Loucy (cell line): ENCODE measurements at regions not wholly inside any gene's neighbourhood (a gene's known extent, or its start where the extent isn't known, plus 50 kb on each side); places are given as distances from the start of the nearest gene placed in this dataset.

ENCODE experiments used
- H2AFZ ChIP-seq: fragments of 200-600 bp; sonication (generic); 2 replicates; pipeline ENCODE4 v1.6.0; 2016; ENCODE audit warnings: antibody characterized with exemption, mild to moderate bottlenecking, low read length, moderate library complexity
- H3F3A ChIP-seq: fragments of 200-600 bp; 2 replicates; pipeline ENCODE4 v1.6.0; 2016; ENCODE audit warnings: antibody characterized with exemption, low read depth, mild to moderate bottlenecking
- H3K27me3 ChIP-seq: fragments of 200-600 bp; sonication (generic); 2 replicates; pipeline ENCODE4 v1.6.1; 2014; ENCODE audit warnings: low read length, mild to moderate bottlenecking; ENCODE audit not compliant: insufficient read depth, poor library complexity, severe bottlenecking
- H3K36me3 ChIP-seq: fragments of 200-600 bp; sonication (generic); 2 replicates; pipeline ENCODE4 v1.6.1; 2016; ENCODE audit warnings: low read length; ENCODE audit not compliant: insufficient read depth
- H3K4me1 ChIP-seq: fragments of 200-600 bp; sonication (generic); 2 replicates; pipeline ENCODE4 v1.5.1; 2014; ENCODE audit warnings: low read length, mild to moderate bottlenecking; ENCODE audit not compliant: insufficient read depth, poor library complexity, severe bottlenecking
- H3K4me2 ChIP-seq: fragments of 200-600 bp; sonication (generic); 2 replicates; pipeline ENCODE4 v1.6.0; 2014; ENCODE audit warnings: antibody characterized with exemption, low read length, low read depth, mild to moderate bottlenecking; ENCODE audit not compliant: poor library complexity, severe bottlenecking
- H3K4me3 ChIP-seq: fragments of 200-600 bp; sonication (generic); 2 replicates; pipeline ENCODE4 v1.5.1; 2014; ENCODE audit warnings: low read length, mild to moderate bottlenecking, mixed read lengths; ENCODE audit not compliant: poor library complexity, severe bottlenecking
- H3K79me2 ChIP-seq: fragments of 200-600 bp; sonication (generic); 2 replicates; pipeline ENCODE4 v1.6.1; 2014; ENCODE audit warnings: low read length; ENCODE audit not compliant: insufficient read depth
- H3K9ac ChIP-seq: fragments of 200-600 bp; sonication (generic); 2 replicates; pipeline ENCODE4 v1.6.0; 2014; ENCODE audit warnings: mild to moderate bottlenecking, low read depth, low read length, moderate library complexity; ENCODE audit not compliant: poor library complexity, severe bottlenecking
- H3K9me2 ChIP-seq: fragments of 200-600 bp; sonication (generic); replicated peaks from 2 replicates; pipeline ENCODE4 v1.6.1; 2016; ENCODE audit warnings: low read depth, low read length, mixed read lengths
- H3K9me3 ChIP-seq: fragments of 200-600 bp; sonication (generic); 2 replicates; pipeline ENCODE4 v1.6.1; 2014; ENCODE audit warnings: mild to moderate bottlenecking, antibody characterized with exemption, low read length, low read depth; ENCODE audit not compliant: insufficient read depth
- H4K20me1 ChIP-seq: fragments of 200-600 bp; sonication (generic); 2 replicates; pipeline ENCODE4 v1.6.0; 2014; ENCODE audit warnings: antibody characterized with exemption, low read length, mild to moderate bottlenecking; ENCODE audit not compliant: insufficient read depth, poor library complexity, severe bottlenecking
- CTCF ChIP-seq: fragments of 200-600 bp; sonication (generic); conservative IDR thresholded peaks from 2 replicates; pipeline ENCODE4 v1.5.1; 2014; ENCODE audit warnings: mild to moderate bottlenecking, antibody characterized with exemption, low read length
- EZH2phosphoT487 ChIP-seq: fragments of 200-600 bp; IDR thresholded peaks from 2 replicates; pipeline ENCODE4 v1.6.1; 2018; ENCODE audit warnings: antibody characterized with exemption, mild to moderate bottlenecking, moderate library complexity, borderline replicate concordance

GRCh38 chr4:177951026-177951425, 508.8 kb upstream of the AGA start:
- Histone ChIP-seq H3K4me3 (no peak overlapping the region), H3K4me2 (no peak overlapping the region), H3F3A (no peaks in the 10 kb centered on the region), H3K9ac (no peak overlapping the region), H3K4me1 (no peaks in the 10 kb centered on the region), H3K36me3 (no peaks in the 10 kb centered on the region), H3K79me2 (no peaks in the 10 kb centered on the region), H3K9me3 (no peaks in the 10 kb centered on the region), H4K20me1 (no peaks in the 10 kb centered on the region), H2AFZ (no peak overlapping the region), H3K9me2 (no peaks in the 10 kb centered on the region), H3K27me3 (no peaks in the 10 kb centered on the region)
- TF ChIP-seq EZH2phosphoT487 (no peak), CTCF (no peak)

GRCh38 chr4:177952723-177953122, 510.5 kb upstream of the AGA start:
- no peaks in the 10 kb centered on the region for H3K79me2 ChIP-seq
- H3K4me2 ChIP-seq, result no peak overlapping the region
- H3K4me1 ChIP-seq, result no peaks in the 10 kb centered on the region
- no peaks in the 10 kb centered on the region for H3K36me3 ChIP-seq
- H3F3A ChIP-seq, result no peaks in the 10 kb centered on the region
- no peaks in the 10 kb centered on the region for H3K9me2 ChIP-seq
- no peak overlapping the region for H3K4me3 ChIP-seq
- H3K27me3 ChIP-seq, result no peaks in the 10 kb centered on the region
- no peak overlapping the region for H2AFZ ChIP-seq
- TF ChIP-seq EZH2phosphoT487 (no peak), CTCF (no peak)
- no peak overlapping the region for H3K9ac ChIP-seq
- H4K20me1 ChIP-seq, result no peaks in the 10 kb centered on the region
- H3K9me3 ChIP-seq, result no peaks in the 10 kb centered on the region

- Histone ChIP-seq H3K9me2 (no peaks in the 10 kb centered on the region), H3K79me2 (no peaks in the 10 kb centered on the region), H4K20me1 (no peaks in the 10 kb centered on the region), H3K4me1 (no peaks in the 10 kb centered on the region), H3K9ac (no peak overlapping the region), H2AFZ (no peak overlapping the region), H3K36me3 (no peaks in the 10 kb centered on the region), H3F3A (no peaks in the 10 kb centered on the region), H3K4me3 (no peak overlapping the region), H3K9me3 (no peaks in the 10 kb centered on the region), H3K27me3 (no peaks in the 10 kb centered on the region), H3K4me2 (no peak overlapping the region)
- TF ChIP-seq CTCF, result no peak
- TF ChIP-seq EZH2phosphoT487, result no peak
These were observed 515.5 kb upstream of the AGA start for GRCh38 chr4:177957596-177958360.
